Gastroesophageal sphincter (tissue), 4 donors: ENCODE measurements at regions not wholly inside any gene's neighbourhood (a gene's known extent, or its start where the extent isn't known, plus 50 kb on each side); places are given as distances from the start of the nearest gene placed in this dataset.
"Not testable (repeated sequence)": the region's sequence is repeated elsewhere in the genome, so short reads cannot be mapped to it uniquely, and the experiment has no call there.

ENCODE experiments used
- ATAC-seq: fragments of 150-250 bp; one replicate; pipeline ENCODE4 v1.9.1; 2016; ENCODE audit warnings: mild to moderate bottlenecking, moderate library complexity
- H3K27ac ChIP-seq, 4 donors: fragments of 200-600 bp; sonication (generic) in 3 of 4; 1 replicate in 3 of 4; 2 replicates in 1 of 4; pipeline ENCODE4 v1.5.1; 2016 to 2019
- H3K27me3 ChIP-seq: fragments of 200-600 bp; sonication (generic); one replicate; pipeline ENCODE4 v1.5.1; 2019
- H3K36me3 ChIP-seq, 2 donors: fragments of 200-600 bp; sonication (generic); one replicate each; pipeline ENCODE4 v1.5.1; 2019; ENCODE audit warnings: control low read depth in 1 of 2
- H3K4me1 ChIP-seq, 3 donors: fragments of 200-600 bp; sonication (generic); 1 replicate in 2 of 3; 2 replicates in 1 of 3; pipeline ENCODE4 v1.5.1; 2016 to 2019; ENCODE audit warnings: control low read depth in 2 of 3
- H3K4me3 ChIP-seq, 2 donors: fragments of 200-600 bp; sonication (generic); one replicate each; pipeline ENCODE4 v1.5.1; 2019; ENCODE audit warnings: mild to moderate bottlenecking in 1 of 2, moderate library complexity in 1 of 2
- H3K9me3 ChIP-seq, 3 donors: fragments of 200-600 bp; sonication (generic); one replicate each; pipeline ENCODE4 v1.5.1; 2017 to 2019; ENCODE audit warnings: control low read depth in 2 of 3
- CTCF ChIP-seq, 4 experiments: fragments of 200-600 bp in 2 of 4; fragments of 450-650 bp in 2 of 4; sonication (generic) in 1 of 4; IDR thresholded peaks; one replicate each; pipeline ENCODE4 v1.5.1; 2017 to 2019; ENCODE audit warnings: antibody characterized with exemption in 4 of 4, mild to moderate bottlenecking in 2 of 4, moderate library complexity in 2 of 4
- EP300 ChIP-seq: sonication (generic); formaldehyde crosslinking; IDR thresholded peaks from one replicate; pipeline ENCODE4 v1.6.1; 2017; ENCODE audit warnings: antibody characterized with exemption, mild to moderate bottlenecking
- POLR2A ChIP-seq, 2 donors: fragments of 450-650 bp; IDR thresholded peaks; one replicate each; pipeline ENCODE4 v1.6.1; 2017; ENCODE audit warnings: antibody characterized with exemption in 2 of 2, mild to moderate bottlenecking in 2 of 2, moderate library complexity in 1 of 2
- POLR2AphosphoS5 ChIP-seq: sonication (generic); formaldehyde crosslinking; IDR thresholded peaks from one replicate; pipeline ENCODE4 v1.6.1; 2017; ENCODE audit warnings: antibody characterized with exemption
- WGBS, 2 donors: methylation state at CpG; one replicate each; pipeline ENCODE4 v1.1.5; 2018; ENCODE audit warnings: low coverage in 1 of 2; 5-methylcytosine and 5-hydroxymethylcytosine counted together

- Histone ChIP-seq H3K27me3 (no peaks in the 10 kb centered on the region), H3K4me3 (no peak overlapping the region), H3K36me3 (no peaks in the 10 kb centered on the region), H3K4me1 (no peaks in the 10 kb centered on the region), H3K9me3 (no peaks in the 10 kb centered on the region), H3K27ac (no peak overlapping the region)
- WGBS, 2 donors = 15% methylated on average over 2 of the region's 2 CpGs; no CpG with 5 or more reads in 1 of the 2 donors
- TF ChIP-seq POLR2AphosphoS5 (no peak), EP300 (no peak), CTCF (IDR thresholded peaks at IDR 0.05) (no peak), POLR2A (IDR thresholded peaks at IDR 0.05) (no peak)
- ATAC-seq = no peak
Observed at GRCh38 chr2:163045830-163046229, 207.3 kb upstream of the KCNH7 start.

- H3K27me3 ChIP-seq = no peaks in the 10 kb centered on the region
- no peaks in the 10 kb centered on the region for H3K36me3 ChIP-seq
- H3K27ac ChIP-seq = no peak overlapping the region
- no peaks in the 10 kb centered on the region for H3K9me3 ChIP-seq
- 72% methylated on average over 3 of the region's 3 CpGs for WGBS, 2 donors
- no peaks in the 10 kb centered on the region for H3K4me1 ChIP-seq
- no peak overlapping the region for H3K4me3 ChIP-seq
- TF ChIP-seq EP300 (no peak), POLR2AphosphoS5 (no peak), CTCF (IDR thresholded peaks at IDR 0.05) (no peak), POLR2A (IDR thresholded peaks at IDR 0.05) (no peak)
- no peak for ATAC-seq
Observed at GRCh38 chr2:163044114-163044513, 205.5 kb upstream of the KCNH7 start.

GRCh38 chr2:163043201-163043600 lies 204.6 kb upstream of the KCNH7 start:
- Histone ChIP-seq H3K9me3 (no peaks in the 10 kb centered on the region), H3K4me3 (no peak overlapping the region), H3K36me3 (no peaks in the 10 kb centered on the region), H3K4me1 (no peaks in the 10 kb centered on the region), H3K27ac (no peak overlapping the region), H3K27me3 (no peaks in the 10 kb centered on the region)
- ATAC-seq = no peak
- TF ChIP-seq CTCF (IDR thresholded peaks at IDR 0.05) = no peak
- TF ChIP-seq EP300 = no peak
- TF ChIP-seq POLR2A (IDR thresholded peaks at IDR 0.05) = no peak
- TF ChIP-seq POLR2AphosphoS5 = no peak
- 58 to 100% methylated on average over 1 of the region's 1 CpG for WGBS, 2 donors

- ATAC-seq = no peak
- H3K9me3 ChIP-seq = no peaks in the 10 kb centered on the region
- H3K4me3 ChIP-seq = no peak overlapping the region
- TF ChIP-seq POLR2A (IDR thresholded peaks at IDR 0.05) (no peak), POLR2AphosphoS5 (no peak), CTCF (IDR thresholded peaks at IDR 0.05) (no peak), EP300 (no peak)
- H3K27me3 ChIP-seq = no peaks in the 10 kb centered on the region
- no peaks in the 10 kb centered on the region for H3K36me3 ChIP-seq
- 81 to 93% methylated on average over 3 of the region's 3 CpGs for WGBS, 2 donors
- no peaks in the 10 kb centered on the region for H3K4me1 ChIP-seq
- no peak overlapping the region for H3K27ac ChIP-seq
Observed at GRCh38 chr2:163039266-163039665, 200.7 kb upstream of the KCNH7 start.

GRCh38 chr2:163028807-163029206 lies 190.2 kb upstream of the KCNH7 start:
- Histone ChIP-seq H3K4me1 (no peaks in the 10 kb centered on the region), H3K27ac (no peak overlapping the region), H3K4me3 (no peak overlapping the region), H3K36me3 (no peaks in the 10 kb centered on the region), H3K9me3 (peaks cover 0 to 5% (median 0%) of the 10 kb centered on the region in 3 donors), H3K27me3 (no peaks in the 10 kb centered on the region)
- ATAC-seq = no peak
- TF ChIP-seq POLR2A (IDR thresholded peaks at IDR 0.05) = no peak
- no peak for TF ChIP-seq EP300
- TF ChIP-seq CTCF (IDR thresholded peaks at IDR 0.05) = no peak
- no peak for TF ChIP-seq POLR2AphosphoS5
- WGBS, 2 donors = 79 to 95% methylated on average over 2 of the region's 2 CpGs

- H3K27ac ChIP-seq, H3K9me3 ChIP-seq, H3K4me3 ChIP-seq, H3K4me1 ChIP-seq, H3K36me3 ChIP-seq, ATAC-seq, H3K27me3 ChIP-seq: not testable (repeated sequence)
- WGBS, 2 donors = 100% methylated on average over 1 of the region's 43 CpGs; no CpG with 5 or more reads in 1 of the 2 donors
Observed at GRCh38 chr2:163026136-163026775, 187.7 kb upstream of the KCNH7 start.

GRCh38 chr2:163016882-163017281 lies 178.3 kb upstream of the KCNH7 start:
- not testable (repeated sequence) for H3K36me3 ChIP-seq, H3K9me3 ChIP-seq, ATAC-seq, H3K27ac ChIP-seq, H3K27me3 ChIP-seq, H3K4me3 ChIP-seq, H3K4me1 ChIP-seq
- 100% methylated on average over 2 of the region's 5 CpGs; no CpG with 5 or more reads in 1 of the 2 donors for WGBS, 2 donors
